CD14-positive monocyte (primary cell): ENCODE measurements at regions not wholly inside any gene's neighbourhood (a gene's known extent, or its start where the extent isn't known, plus 50 kb on each side); places are given as distances from the start of the nearest gene placed in this dataset.

Source experiments
- DNase-seq, 3 donors: peaks; one replicate each; pipeline ENCODE4 v3.0.0-alpha.2; 2011 to 2022
- H2AFZ ChIP-seq: 2 replicates; pipeline ENCODE4 v1.6.0; 2012; ENCODE audit warnings: mild to moderate bottlenecking, low read depth, low read length, inconsistent platforms; ENCODE audit not compliant: insufficient read depth, poor library complexity, severe bottlenecking
- H3K27ac ChIP-seq, 2 donors: 1 replicate in 1 of 2; 2 replicates in 1 of 2; pipeline ENCODE4 v1.5.1; 2012 to 2013; ENCODE audit warnings: low read length in 2 of 2, control low read depth in 1 of 2, inconsistent platforms in 1 of 2, low read depth in 1 of 2, mild to moderate bottlenecking in 1 of 2
- H3K27me3 ChIP-seq, 2 donors: one replicate each; pipeline versions ENCODE4 v1.6.0 to v1.6.1; 2011 to 2013; ENCODE audit warnings: low read length in 2 of 2; ENCODE audit not compliant: control insufficient read depth in 2 of 2, insufficient read depth in 2 of 2
- H3K36me3 ChIP-seq, 2 donors: replicated peaks in 1 of 2; 1 replicate in 1 of 2; 2 replicates in 1 of 2; pipeline versions ENCODE4 v1.5.1 to v1.6.1; 2012 to 2013; ENCODE audit warnings: low read length in 2 of 2, control low read depth in 1 of 2, inconsistent platforms in 1 of 2, mild to moderate bottlenecking in 1 of 2; ENCODE audit not compliant: insufficient read depth in 2 of 2, control insufficient read depth in 1 of 2
- H3K4me1 ChIP-seq, 2 donors: 1 replicate in 1 of 2; 2 replicates in 1 of 2; pipeline versions ENCODE4 v1.5.1 to v1.6.1; 2012 to 2013; ENCODE audit warnings: low read length in 2 of 2, control low read depth in 1 of 2, inconsistent platforms in 1 of 2, mild to moderate bottlenecking in 1 of 2, moderate library complexity in 1 of 2; ENCODE audit not compliant: insufficient read depth in 2 of 2, control insufficient read depth in 1 of 2
- H3K4me2 ChIP-seq: replicated peaks from 2 replicates; pipeline ENCODE3; 2012; ENCODE audit warnings: low read length, moderate library complexity, mild to moderate bottlenecking; ENCODE audit not compliant: poor library complexity, severe bottlenecking; ENCODE audit errors: extremely low read depth
- H3K4me3 ChIP-seq, 3 experiments: fragments of 200-600 bp in 1 of 3; sonication (generic) in 1 of 3; replicated peaks in 1 of 3; 1 replicate in 2 of 3; 2 replicates in 1 of 3; pipeline ENCODE4 v1.5.1; 2011 to 2013; ENCODE audit warnings: low read length in 3 of 3, mild to moderate bottlenecking in 3 of 3, control low read depth in 2 of 3, low read depth in 2 of 3, inconsistent platforms in 1 of 3, moderate library complexity in 1 of 3
- H3K79me2 ChIP-seq: 2 replicates; pipeline ENCODE4 v1.6.0; 2012; ENCODE audit warnings: mild to moderate bottlenecking, control low read depth, inconsistent platforms, low read length, moderate library complexity; ENCODE audit not compliant: insufficient read depth
- H3K9ac ChIP-seq: 2 replicates; pipeline ENCODE4 v1.6.0; 2017; ENCODE audit warnings: low read length, mild to moderate bottlenecking; ENCODE audit not compliant: insufficient read depth, poor library complexity, severe bottlenecking
- H3K9me3 ChIP-seq, 2 donors: replicated peaks in 1 of 2; 1 replicate in 1 of 2; 2 replicates in 1 of 2; pipeline versions ENCODE4 v1.5.1 to v1.6.1; 2012 to 2013; ENCODE audit warnings: low read length in 2 of 2, control low read depth in 1 of 2; ENCODE audit not compliant: control insufficient read depth in 1 of 2, insufficient read depth in 1 of 2
- H4K20me1 ChIP-seq: 2 replicates; pipeline ENCODE4 v1.6.0; 2012; ENCODE audit warnings: mild to moderate bottlenecking, low read length, control low read depth, moderate library complexity; ENCODE audit not compliant: insufficient read depth
- H3K27ac Mint-ChIP-seq, 7 donors: one replicate each; pipeline ENCODE4 v1.8.0; 2020; ENCODE audit warnings: mild to moderate bottlenecking in 7 of 7, mixed read lengths in 7 of 7, moderate library complexity in 6 of 7, inconsistent platforms in 2 of 7
- H3K27me3 Mint-ChIP-seq, 3 donors: one replicate each; pipeline ENCODE4 v1.8.0; 2021 to 2022; ENCODE audit warnings: low read depth in 3 of 3, mild to moderate bottlenecking in 3 of 3, mixed read lengths in 3 of 3, moderate library complexity in 3 of 3, inconsistent platforms in 1 of 3
- H3K36me3 Mint-ChIP-seq, 2 donors: one replicate each; pipeline ENCODE4 v1.8.0; 2020; ENCODE audit warnings: mixed read lengths in 2 of 2, inconsistent platforms in 1 of 2, mild to moderate bottlenecking in 1 of 2
- H3K4me1 Mint-ChIP-seq: one replicate; pipeline ENCODE4 v1.8.0; 2020; ENCODE audit warnings: mild to moderate bottlenecking, mixed read lengths
- H3K4me3 Mint-ChIP-seq, 2 donors: one replicate each; pipeline ENCODE4 v1.8.0; 2020; ENCODE audit warnings: mild to moderate bottlenecking in 2 of 2, mixed read lengths in 2 of 2, moderate library complexity in 1 of 2
- H3K9me3 Mint-ChIP-seq, 7 donors: one replicate each; pipeline ENCODE4 v1.8.0; 2020 to 2022; ENCODE audit warnings: mixed read lengths in 7 of 7, mild to moderate bottlenecking in 6 of 7, moderate library complexity in 6 of 7, inconsistent platforms in 2 of 7
- CTCF ChIP-seq: fragments of 200-600 bp; IDR thresholded peaks from one replicate; pipeline ENCODE4 v1.8.0; 2022; ENCODE audit warnings: antibody characterized with exemption, mild to moderate bottlenecking
- WGBS: methylation state at CpG from one replicate; pipeline ENCODE4 v1.1.5; 2013; ENCODE audit warnings: missing lambda C conversion rate; ENCODE audit not compliant: insufficient coverage; 5-methylcytosine and 5-hydroxymethylcytosine counted together
- intact Hi-C, 2 donors: fragments of 100-400 bp; cut with micrococcal nuclease; formaldehyde crosslinking; loops; one replicate each; pipeline versions ENCODE4 v1.15.0 to v1.15.1; 2023

GRCh38 chr22:47591709-47592108 lies 829.3 kb downstream of the TBC1D22A start:
- Histone ChIP-seq H3K27me3 (no peaks in the 10 kb centered on the region), H3K27ac (no peak overlapping the region), H3K79me2 (no peaks in the 10 kb centered on the region), H3K36me3 (no peaks in the 10 kb centered on the region), H2AFZ (no peak overlapping the region), H3K9ac (no peak overlapping the region), H4K20me1 (no peaks in the 10 kb centered on the region), H3K4me2 (no peak overlapping the region), H3K4me1 (no peaks in the 10 kb centered on the region), H3K9me3 (no peaks in the 10 kb centered on the region), H3K4me3 (no peak overlapping the region)
- Mint-ChIP-seq H3K4me3 (no peak overlapping the region), H3K4me1 (no peaks in the 10 kb centered on the region), H3K36me3 (no peaks in the 10 kb centered on the region), H3K27ac (no peak overlapping the region), H3K9me3 (peaks cover 0 to 2% (median 0%) of the 10 kb centered on the region in 7 donors), H3K27me3 (peaks cover 0 to 2% (median 1%) of the 10 kb centered on the region in 3 donors)
- 85% methylated on average over 11 of the region's 16 CpGs for WGBS
- DNase-seq, result no peak
- TF ChIP-seq CTCF, result no peak
- intact Hi-C loops, result no loop called here

- Mint-ChIP-seq H3K9me3 (peaks cover 0 to 2% (median 0%) of the 10 kb centered on the region in 7 donors), H3K36me3 (no peaks in the 10 kb centered on the region), H3K27me3 (peaks cover 0 to 2% (median 1%) of the 10 kb centered on the region in 3 donors), H3K27ac (no peak overlapping the region), H3K4me3 (no peak overlapping the region), H3K4me1 (no peaks in the 10 kb centered on the region)
- Histone ChIP-seq H3K4me2 (no peak overlapping the region), H3K27ac (no peak overlapping the region), H3K27me3 (no peaks in the 10 kb centered on the region), H3K9me3 (no peaks in the 10 kb centered on the region), H2AFZ (no peak overlapping the region), H3K4me3 (no peak overlapping the region), H3K36me3 (no peaks in the 10 kb centered on the region), H3K79me2 (no peaks in the 10 kb centered on the region), H3K9ac (no peak overlapping the region), H3K4me1 (no peaks in the 10 kb centered on the region), H4K20me1 (no peaks in the 10 kb centered on the region)
- DNase-seq, result no peak
- intact Hi-C loops, result no loop called here
- no peak for TF ChIP-seq CTCF
- 98% methylated on average over 4 of the region's 7 CpGs for WGBS
Measured at GRCh38 chr22:47591016-47591415, 828.6 kb downstream of the TBC1D22A start.
